ENCODE measurements at regions not wholly inside any gene's neighbourhood (a gene's known extent, or its start where the extent isn't known, plus 50 kb on each side); places are given as distances from the start of the nearest gene placed in this dataset.
"Not testable (repeated sequence)": the region's sequence is repeated elsewhere in the genome, so short reads cannot be mapped to it uniquely, and the experiment has no call there.

DNA sequence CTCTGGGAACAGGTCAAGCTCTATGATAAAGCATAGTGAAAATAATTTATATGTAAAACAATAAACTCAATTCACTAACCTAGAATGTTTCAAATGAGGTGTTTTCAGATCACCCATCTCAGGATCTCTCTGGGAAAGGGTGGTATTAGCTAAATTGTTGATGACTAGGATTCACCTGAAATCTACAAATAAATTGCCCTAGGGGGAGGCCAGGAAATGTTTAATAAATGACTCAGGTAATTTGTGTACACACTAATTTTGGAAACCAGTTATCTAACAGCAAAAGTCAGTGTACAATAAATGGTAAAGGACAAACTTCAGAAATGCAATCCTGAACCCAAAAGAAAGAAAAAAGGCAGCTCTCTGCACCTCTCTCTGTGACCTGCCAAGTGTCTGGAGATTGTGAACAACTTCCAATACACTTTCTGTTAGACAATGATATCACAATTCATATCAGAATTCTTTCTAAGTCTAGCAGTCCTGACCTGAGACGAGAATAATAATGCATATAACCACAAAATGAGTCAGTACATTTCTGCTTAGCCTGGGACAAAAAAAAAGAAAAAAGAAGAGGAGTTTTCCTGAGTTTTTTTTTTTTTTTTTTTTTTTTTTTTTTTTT is 760.0 kb downstream of the EPHA4 start:
- Histone ChIP-seq H3K27me3 (no peaks in the 10 kb centered on the region), H3K9me3 (no peaks in the 10 kb centered on the region), H3K4me3 (no peak overlapping the region), H3K36me3 (no peaks in the 10 kb centered on the region), H3K4me1 (no peaks in the 10 kb centered on the region), H3K27ac (no peak overlapping the region)
- TF ChIP-seq, protein P1, sequence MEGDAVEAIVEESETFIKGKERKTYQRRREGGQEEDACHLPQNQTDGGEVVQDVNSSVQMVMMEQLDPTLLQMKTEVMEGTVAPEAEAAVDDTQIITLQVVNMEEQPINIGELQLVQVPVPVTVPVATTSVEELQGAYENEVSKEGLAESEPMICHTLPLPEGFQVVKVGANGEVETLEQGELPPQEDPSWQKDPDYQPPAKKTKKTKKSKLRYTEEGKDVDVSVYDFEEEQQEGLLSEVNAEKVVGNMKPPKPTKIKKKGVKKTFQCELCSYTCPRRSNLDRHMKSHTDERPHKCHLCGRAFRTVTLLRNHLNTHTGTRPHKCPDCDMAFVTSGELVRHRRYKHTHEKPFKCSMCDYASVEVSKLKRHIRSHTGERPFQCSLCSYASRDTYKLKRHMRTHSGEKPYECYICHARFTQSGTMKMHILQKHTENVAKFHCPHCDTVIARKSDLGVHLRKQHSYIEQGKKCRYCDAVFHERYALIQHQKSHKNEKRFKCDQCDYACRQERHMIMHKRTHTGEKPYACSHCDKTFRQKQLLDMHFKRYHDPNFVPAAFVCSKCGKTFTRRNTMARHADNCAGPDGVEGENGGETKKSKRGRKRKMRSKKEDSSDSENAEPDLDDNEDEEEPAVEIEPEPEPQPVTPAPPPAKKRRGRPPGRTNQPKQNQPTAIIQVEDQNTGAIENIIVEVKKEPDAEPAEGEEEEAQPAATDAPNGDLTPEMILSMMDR (IDR thresholded peaks at IDR 0.05), result no peak
- TF ChIP-seq POLR2AphosphoS5 (IDR thresholded peaks at IDR 0.05) (no peak), EP300 (IDR thresholded peaks at IDR 0.05) (no peak), POLR2A (IDR thresholded peaks at IDR 0.05) (no peak)
- WGBS, 5 donors, result 14 to 34% (median 25%) methylated on average over 1 of the region's 1 CpG
- intact Hi-C loops (cut with DNase I; ENCODE audit: low total_unique reads), result no loop called here
- DNase-seq, result no peak

DNA sequence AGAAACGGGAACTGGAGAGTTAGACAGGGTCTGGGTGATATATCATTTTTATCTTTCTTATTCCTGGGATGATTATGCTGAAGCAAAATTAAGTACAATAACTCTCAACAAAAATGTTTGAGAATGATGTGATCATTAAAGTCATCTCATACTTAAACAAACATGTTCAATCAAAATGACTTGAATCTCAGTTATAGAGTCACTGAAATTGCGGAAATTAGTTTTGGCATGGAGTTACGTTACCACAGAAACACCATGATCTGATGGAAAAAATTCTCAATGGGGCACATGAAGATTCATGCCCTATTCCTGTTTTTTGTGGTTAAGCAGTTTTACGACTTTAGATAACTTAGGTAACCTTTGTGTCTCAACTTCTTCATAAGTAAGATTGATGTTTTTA is 757.7 kb downstream of the EPHA4 start:
- DNase-seq, result no peak
- WGBS, 5 donors, result 60 to 75% (median 65%) methylated on average over 4 of the region's 4 CpGs
- Histone ChIP-seq H3K27me3 (no peaks in the 10 kb centered on the region), H3K27ac (no peak overlapping the region), H3K4me1 (no peaks in the 10 kb centered on the region), H3K9me3 (no peaks in the 10 kb centered on the region), H3K36me3 (no peaks in the 10 kb centered on the region), H3K4me3 (no peak overlapping the region)
- intact Hi-C loops (cut with DNase I; ENCODE audit: low total_unique reads), result no loop called here
- TF ChIP-seq POLR2A (IDR thresholded peaks at IDR 0.05) (no peak), EP300 (IDR thresholded peaks at IDR 0.05) (no peak), POLR2AphosphoS5 (IDR thresholded peaks at IDR 0.05) (no peak)
- TF ChIP-seq, protein P1 (IDR thresholded peaks at IDR 0.05), result no peak

- Histone ChIP-seq H3K4me1 (no peaks in the 10 kb centered on the region), H3K36me3 (no peaks in the 10 kb centered on the region), H3K9me3 (no peaks in the 10 kb centered on the region), H3K4me3 (no peak overlapping the region), H3K27me3 (no peaks in the 10 kb centered on the region), H3K27ac (no peak overlapping the region)
- WGBS, 5 donors, result 74 to 91% (median 88%) methylated on average over 2 of the region's 2 CpGs
- TF ChIP-seq POLR2AphosphoS5 (IDR thresholded peaks at IDR 0.05), result no peak
- TF ChIP-seq, protein P1 (IDR thresholded peaks at IDR 0.05), result no peak
- no peak for TF ChIP-seq POLR2A (IDR thresholded peaks at IDR 0.05)
- no peak for TF ChIP-seq EP300 (IDR thresholded peaks at IDR 0.05)
- no peak for DNase-seq
- intact Hi-C loops (cut with DNase I; ENCODE audit: low total_unique reads), result no loop called here
Measured at GRCh38 chr2:220815698-220816097, 756.4 kb downstream of the EPHA4 start.

- 52 to 69% (median 60%) methylated on average over 1 of the region's 1 CpG for WGBS, 5 donors
- H3K9me3 ChIP-seq, result no peaks in the 10 kb centered on the region
- intact Hi-C loops (cut with DNase I; ENCODE audit: low total_unique reads), result no loop called here
- TF ChIP-seq EP300 (IDR thresholded peaks at IDR 0.05) (no peak), POLR2A (IDR thresholded peaks at IDR 0.05) (no peak), POLR2AphosphoS5 (IDR thresholded peaks at IDR 0.05) (no peak)
- TF ChIP-seq, protein P1 (IDR thresholded peaks at IDR 0.05), result no peak
- H3K27me3 ChIP-seq, result no peaks in the 10 kb centered on the region
- no peaks in the 10 kb centered on the region for H3K36me3 ChIP-seq
- no peak overlapping the region for H3K4me3 ChIP-seq
- no peak overlapping the region for H3K27ac ChIP-seq
- no peak for DNase-seq
- no peaks in the 10 kb centered on the region for H3K4me1 ChIP-seq
Measured at GRCh38 chr2:220821683-220822082, 750.4 kb downstream of the EPHA4 start.

DNA sequence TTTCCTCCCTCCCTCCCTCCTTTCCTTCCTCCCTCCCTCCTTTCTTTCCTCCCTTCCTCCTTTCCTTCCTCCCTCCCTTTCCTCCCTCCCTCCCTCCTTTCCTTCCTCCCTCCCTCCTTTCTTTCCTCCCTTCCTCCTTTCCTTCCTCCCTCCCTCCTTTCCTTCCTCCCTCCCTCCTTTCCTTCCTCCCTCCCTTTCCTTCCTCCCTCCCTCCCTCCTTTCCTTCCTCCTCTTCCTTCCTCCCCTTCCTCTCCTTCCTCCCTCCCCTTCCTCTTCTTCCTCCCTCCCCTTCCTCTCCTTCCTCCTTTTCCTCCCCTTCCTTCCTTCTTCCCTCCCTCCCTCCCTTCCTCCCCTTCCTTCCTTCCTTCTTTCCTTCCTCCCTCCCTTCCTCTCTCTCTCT is 748.5 kb downstream of the EPHA4 start:
- H3K36me3 ChIP-seq; H3K9me3 ChIP-seq; H3K4me1 ChIP-seq; H3K4me3 ChIP-seq; H3K27me3 ChIP-seq; DNase-seq; intact Hi-C loops (cut with DNase I; ENCODE audit: low total_unique reads); H3K27ac ChIP-seq: not testable (repeated sequence)
